BJ (cell line): ENCODE measurements at regions not wholly inside any gene's neighbourhood (a gene's known extent, or its start where the extent isn't known, plus 50 kb on each side); places are given as distances from the start of the nearest gene placed in this dataset.

ENCODE experiments used
- CTCF ChIA-PET: fragments of 350-600 bp; formaldehyde crosslinking; extraction: SDS; loops from one replicate; lab custom pipeline; 2021; ENCODE audit warnings: antibody characterized with exemption, inconsistent platforms; lab: Yijun Ruan, JAX
- POLR2A ChIA-PET: fragments of 300-600 bp; sonication (Branson Sonifier 250); formaldehyde crosslinking; extraction: SDS; loops from one replicate; lab custom pipeline; 2021; ENCODE audit warnings: antibody characterized with exemption; lab: Charles Lee
- DNase-seq: peaks from one replicate; pipeline ENCODE4 v3.0.0-alpha.2; 2011; ENCODE audit warnings: low read depth
- H3K27me3 ChIP-seq: 2 replicates; pipeline ENCODE4 v1.6.0; 2011; ENCODE audit warnings: low read length; ENCODE audit not compliant: control insufficient read depth, insufficient read depth
- H3K36me3 ChIP-seq: 2 replicates; pipeline ENCODE4 v1.5.1; 2011; ENCODE audit warnings: low read length; ENCODE audit not compliant: control insufficient read depth, insufficient read depth
- H3K4me3 ChIP-seq: 2 replicates; pipeline ENCODE4 v1.5.1; 2011; ENCODE audit warnings: low read depth, mild to moderate bottlenecking, control low read depth, low read length
- CTCF ChIP-seq: IDR thresholded peaks from 2 replicates; pipeline ENCODE4 v1.5.1; 2011; ENCODE audit warnings: low read depth, mild to moderate bottlenecking, control low read depth, inconsistent platforms, low read length, moderate library complexity; ENCODE audit not compliant: insufficient read depth

DNA sequence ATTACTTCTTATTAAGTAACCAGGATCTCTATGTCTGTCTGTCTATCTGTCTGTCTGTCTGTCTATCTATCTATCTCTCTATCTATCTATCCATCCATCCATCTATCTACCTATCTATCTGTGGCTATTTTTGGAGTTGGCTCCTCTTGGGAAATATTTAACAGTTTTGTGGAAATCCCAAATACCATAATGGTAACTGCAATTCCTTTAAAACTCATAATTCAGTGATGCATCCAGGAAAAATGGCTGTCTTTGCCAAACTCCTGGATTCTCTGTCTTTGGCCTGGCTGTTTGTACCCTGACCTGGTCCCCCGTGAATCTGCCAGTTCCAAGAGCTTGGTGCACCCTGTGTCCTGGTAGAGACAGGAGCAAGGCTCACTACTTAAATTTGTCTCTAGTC is 197.0 kb downstream of the PCSK1 start:
- ChIA-PET POLR2A (interaction anchor here (0.7 kb wide), 1 partner anchor 157 kb away, joined by 3 read pairs; no protein-coding TSS in a partner anchor), CTCF (no interaction called here)
- no peak for TF ChIP-seq CTCF
- Histone ChIP-seq H3K27me3 (no peaks in the 10 kb centered on the region), H3K36me3 (no peaks in the 10 kb centered on the region), H3K4me3 (no peak overlapping the region)
- no peak for DNase-seq

- DNase-seq: peak; percentile 65
- ChIA-PET POLR2A (interaction anchor here (0.5 to 1.3 kb wide), 4 partner anchors 8 to 156 kb away, joined by 3 to 12 read pairs (median 4); no protein-coding TSS in a partner anchor), CTCF (interaction anchor here (0.6 to 0.9 kb wide), 4 partner anchors 102 to 734 kb away, joined by 3 read pairs; partner anchors contain the start of gene ELL2)
- Histone ChIP-seq H3K36me3 (no peaks in the 10 kb centered on the region), H3K27me3 (no peaks in the 10 kb centered on the region), H3K4me3 (no peak overlapping the region)
- TF ChIP-seq CTCF: no peak
These were observed 197.8 kb downstream of the PCSK1 start for GRCh38 chr5:96235008-96235910.

DNA sequence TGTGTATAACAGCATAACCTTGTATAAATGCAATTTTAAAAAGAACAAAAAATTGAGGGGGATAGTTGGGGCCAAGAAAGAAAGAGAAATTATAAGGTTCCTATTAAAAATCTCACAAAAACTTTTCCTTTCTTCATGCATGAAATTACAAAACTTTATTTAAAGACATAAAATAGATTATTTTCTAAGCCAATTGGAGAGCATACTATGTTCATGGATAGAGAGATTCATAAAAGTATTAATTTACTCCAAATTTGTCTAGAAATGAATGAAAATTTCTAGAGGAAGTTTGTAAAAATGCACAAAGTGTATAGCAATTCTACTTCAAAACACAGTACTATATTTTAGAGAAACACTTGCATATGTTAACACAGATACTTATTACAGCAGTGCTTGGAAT is 200.4 kb downstream of the PCSK1 start:
- no peak overlapping the region for H3K4me3 ChIP-seq
- ChIA-PET POLR2A (no interaction called here), CTCF (no interaction called here)
- no peaks in the 10 kb centered on the region for H3K27me3 ChIP-seq
- no peak for TF ChIP-seq CTCF
- no peak for DNase-seq
- no peaks in the 10 kb centered on the region for H3K36me3 ChIP-seq

DNA sequence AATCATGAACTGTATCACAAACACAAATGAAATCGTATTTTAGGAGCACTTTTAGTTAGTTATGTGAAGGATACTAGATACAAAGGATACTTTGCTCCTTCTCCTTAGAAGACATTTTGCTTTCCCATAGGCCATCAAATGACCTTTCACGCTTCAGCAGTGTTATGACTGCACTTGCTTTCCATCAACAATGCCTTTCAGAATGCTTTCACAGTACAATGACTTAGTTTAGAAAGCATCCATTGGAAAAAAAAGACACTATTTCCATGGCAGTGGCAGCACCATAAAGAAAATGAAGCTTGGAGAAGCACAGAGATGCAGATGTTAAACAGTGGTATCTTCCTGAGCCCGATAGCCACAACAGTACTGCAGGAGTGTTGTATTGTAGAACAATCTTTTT is 203.9 kb downstream of the PCSK1 start:
- ChIA-PET POLR2A (no interaction called here), CTCF (interaction anchor here (1.1 kb wide), 1 partner anchor 57 kb away, joined by 3 read pairs; no protein-coding TSS in a partner anchor)

More for the DNA sequence above, 203.9 kb downstream of the PCSK1 start:
- no peak for DNase-seq
- Histone ChIP-seq H3K36me3 (no peaks in the 10 kb centered on the region), H3K27me3 (no peaks in the 10 kb centered on the region), H3K4me3 (no peak overlapping the region)
- TF ChIP-seq CTCF: no peak
